ENCODE measurements at regions not wholly inside any gene's neighbourhood (a gene's known extent, or its start where the extent isn't known, plus 50 kb on each side); places are given as distances from the start of the nearest gene placed in this dataset.

- H3K27ac ChIP-seq (replicated peaks) = no peak overlapping the region
- peaks cover 4% of the 10 kb centered on the region for H3K27me3 ChIP-seq (ENCODE audit: insufficient read depth, poor library complexity, severe bottlenecking)
- TF ChIP-seq CTCF (IDR thresholded peaks at IDR 0.05; ENCODE audit: insufficient read depth, low read length) = no peak
- no peak for TF ChIP-seq SPI1 (IDR thresholded peaks at IDR 0.05; ENCODE audit: borderline replicate concordance, low read depth)
- TF ChIP-seq GABPA (IDR thresholded peaks at IDR 0.05; ENCODE audit: low read depth) = no peak
- no peak for TF ChIP-seq REST (IDR thresholded peaks at IDR 0.05; ENCODE audit: insufficient replicate concordance, low read depth)
- no peak for TF ChIP-seq POLR2AphosphoS5 (IDR thresholded peaks at IDR 0.05; ENCODE audit: low read depth)
- no peak for DNase-seq (ENCODE audit: low read depth in 1 of 2, low spot score in 1 of 2)
- H3K4me3 ChIP-seq (replicated peaks; ENCODE audit: insufficient read depth, low read length) = no peak overlapping the region
Observed at GRCh38 chr9:126164796-126165525, 161.7 kb upstream of the MVB12B start.

GRCh38 chr9:126165755-126166154 is 160.9 kb upstream of the MVB12B start:
- no peak for DNase-seq (ENCODE audit: low read depth in 1 of 2, low spot score in 1 of 2)
- no peak for TF ChIP-seq REST (IDR thresholded peaks at IDR 0.05; ENCODE audit: insufficient replicate concordance, low read depth)
- no peak for TF ChIP-seq SPI1 (IDR thresholded peaks at IDR 0.05; ENCODE audit: borderline replicate concordance, low read depth)
- no peak for TF ChIP-seq CTCF (IDR thresholded peaks at IDR 0.05; ENCODE audit: insufficient read depth, low read length)
- TF ChIP-seq GABPA (IDR thresholded peaks at IDR 0.05; ENCODE audit: low read depth) = no peak
- no peak for TF ChIP-seq POLR2AphosphoS5 (IDR thresholded peaks at IDR 0.05; ENCODE audit: low read depth)
- H3K4me3 ChIP-seq (replicated peaks; ENCODE audit: insufficient read depth, low read length) = no peak overlapping the region
- H3K27ac ChIP-seq (replicated peaks) = no peak overlapping the region
- H3K27me3 ChIP-seq (ENCODE audit: insufficient read depth, poor library complexity, severe bottlenecking) = peaks cover 4% of the 10 kb centered on the region

GRCh38 chr9:126166291-126166690 is 160.3 kb upstream of the MVB12B start:
- TF ChIP-seq POLR2AphosphoS5 (IDR thresholded peaks at IDR 0.05; ENCODE audit: low read depth) = no peak
- TF ChIP-seq GABPA (IDR thresholded peaks at IDR 0.05; ENCODE audit: low read depth) = no peak
- Histone ChIP-seq H3K27me3 (ENCODE audit: insufficient read depth, poor library complexity, severe bottlenecking) (peaks cover 4% of the 10 kb centered on the region), H3K4me3 (replicated peaks; ENCODE audit: insufficient read depth, low read length) (no peak overlapping the region), H3K27ac (replicated peaks) (no peak overlapping the region)
- DNase-seq (ENCODE audit: low read depth in 1 of 2, low spot score in 1 of 2) = no peak

GRCh38 chr9:126166866-126167265 is 159.8 kb upstream of the MVB12B start:
- Histone ChIP-seq H3K27ac (replicated peaks) (no peak overlapping the region), H3K4me3 (replicated peaks; ENCODE audit: insufficient read depth, low read length) (no peak overlapping the region), H3K27me3 (ENCODE audit: insufficient read depth, poor library complexity, severe bottlenecking) (peaks cover 4% of the 10 kb centered on the region)
- DNase-seq (ENCODE audit: low read depth in 1 of 2, low spot score in 1 of 2) = no peak
- no peak for TF ChIP-seq GABPA (IDR thresholded peaks at IDR 0.05; ENCODE audit: low read depth)
- TF ChIP-seq POLR2AphosphoS5 (IDR thresholded peaks at IDR 0.05; ENCODE audit: low read depth) = no peak
- TF ChIP-seq REST (IDR thresholded peaks at IDR 0.05; ENCODE audit: insufficient replicate concordance, low read depth) = no peak
- no peak for TF ChIP-seq CTCF (IDR thresholded peaks at IDR 0.05; ENCODE audit: insufficient read depth, low read length)
- no peak for TF ChIP-seq SPI1 (IDR thresholded peaks at IDR 0.05; ENCODE audit: borderline replicate concordance, low read depth)

Data from HL-60 (cell line).